ENCODE measurements at regions not wholly inside any gene's neighbourhood (a gene's known extent, or its start where the extent isn't known, plus 50 kb on each side); places are given as distances from the start of the nearest gene placed in this dataset.

GRCh38 chr16:58933186-58933585, 199.1 kb upstream of the GOT2 start:
- no peak for DNase-seq
- Histone ChIP-seq H3K27me3 (no peaks in the 10 kb centered on the region), H3K27ac (no peak overlapping the region), H3K4me3 (no peak overlapping the region), H3K36me3 (no peaks in the 10 kb centered on the region), H3K9me3 (no peaks in the 10 kb centered on the region), H3K4me1 (no peaks in the 10 kb centered on the region)
- ATAC-seq, result no peak
- in situ Hi-C loops (cut with MboI; ENCODE audit: low sequenced_read_pairs in 4 of 4) (no loop called here), intact Hi-C loops (cut with DNase I; ENCODE audit: low total_unique reads) (no loop called here)
- TF ChIP-seq CTCF (IDR thresholded peaks at IDR 0.05 in 4 of 5, conservative IDR thresholded peaks at IDR 0.05 in 1 of 5) (no peak), POLR2A (IDR thresholded peaks at IDR 0.05) (no peak)

- in situ Hi-C loops (cut with MboI; ENCODE audit: low sequenced_read_pairs in 4 of 4), result no loop called here
- no peak for ATAC-seq
Observed at GRCh38 chr16:58931436-58931835, 197.3 kb upstream of the GOT2 start.

GRCh38 chr16:58923094-58923493, 189.0 kb upstream of the GOT2 start:
- DNase-seq, result no peak
- no peak overlapping the region for H3K4me3 ChIP-seq
- in situ Hi-C loops (cut with MboI; ENCODE audit: low sequenced_read_pairs in 4 of 4), result no loop called here
- H3K27ac ChIP-seq, result no peak overlapping the region
- no peaks in the 10 kb centered on the region for H3K9me3 ChIP-seq
- H3K36me3 ChIP-seq, result no peaks in the 10 kb centered on the region
- intact Hi-C loops (cut with DNase I; ENCODE audit: low total_unique reads), result no loop called here
- no peak for ATAC-seq
- no peaks in the 10 kb centered on the region for H3K4me1 ChIP-seq
- TF ChIP-seq POLR2A (IDR thresholded peaks at IDR 0.05), result no peak
- no peak for TF ChIP-seq CTCF (IDR thresholded peaks at IDR 0.05 in 4 of 5, conservative IDR thresholded peaks at IDR 0.05 in 1 of 5)
- H3K27me3 ChIP-seq, result no peaks in the 10 kb centered on the region

More at GRCh38 chr16:58931436-58931835, 197.3 kb upstream of the GOT2 start:
- Histone ChIP-seq H3K4me1 (no peaks in the 10 kb centered on the region), H3K4me3 (no peak overlapping the region), H3K9me3 (no peaks in the 10 kb centered on the region), H3K36me3 (no peaks in the 10 kb centered on the region), H3K27me3 (no peaks in the 10 kb centered on the region), H3K27ac (no peak overlapping the region)
- intact Hi-C loops (cut with DNase I; ENCODE audit: low total_unique reads), result no loop called here
- no peak for TF ChIP-seq POLR2A (IDR thresholded peaks at IDR 0.05)
- no peak for TF ChIP-seq CTCF (IDR thresholded peaks at IDR 0.05 in 4 of 5, conservative IDR thresholded peaks at IDR 0.05 in 1 of 5)
- no peak for DNase-seq

- no peak for DNase-seq
Observed at GRCh38 chr16:58913456-58913855, 179.3 kb upstream of the GOT2 start.

More at GRCh38 chr16:58913456-58913855, 179.3 kb upstream of the GOT2 start:
- ATAC-seq, result no peak
- Histone ChIP-seq H3K4me3 (no peak overlapping the region), H3K27ac (no peak overlapping the region), H3K36me3 (no peaks in the 10 kb centered on the region), H3K9me3 (peaks cover 0 to 3% (median 0%) of the 10 kb centered on the region in 3 donors), H3K27me3 (no peaks in the 10 kb centered on the region), H3K4me1 (no peaks in the 10 kb centered on the region)
- no peak for TF ChIP-seq CTCF (IDR thresholded peaks at IDR 0.05 in 4 of 5, conservative IDR thresholded peaks at IDR 0.05 in 1 of 5)
- intact Hi-C loops (cut with DNase I; ENCODE audit: low total_unique reads), result no loop called here
- in situ Hi-C loops (cut with MboI; ENCODE audit: low sequenced_read_pairs in 4 of 4), result no loop called here
